Activated CD8-positive, alpha-beta memory T cell treated with anti-CD3 and anti-CD28 coated beads for 48 hours (primary cell): ENCODE measurements at regions not wholly inside any gene's neighbourhood (a gene's known extent, or its start where the extent isn't known, plus 50 kb on each side); places are given as distances from the start of the nearest gene placed in this dataset.
"Not testable (repeated sequence)": the region's sequence is repeated elsewhere in the genome, so short reads cannot be mapped to it uniquely, and the experiment has no call there.

Source experiments
- DNase-seq, 3 experiments: peaks; one replicate each; pipeline ENCODE4 v3.0.0-alpha.2; 2020; ENCODE audit warnings: low read depth in 2 of 3, low spot score in 2 of 3

GRCh38 chr9:31445357-31445756 is 939.1 kb upstream of the ACO1 start:
- DNase-seq = no peak

GRCh38 chr9:31445960-31446359 is 938.5 kb upstream of the ACO1 start:
- no peak for DNase-seq

DNA sequence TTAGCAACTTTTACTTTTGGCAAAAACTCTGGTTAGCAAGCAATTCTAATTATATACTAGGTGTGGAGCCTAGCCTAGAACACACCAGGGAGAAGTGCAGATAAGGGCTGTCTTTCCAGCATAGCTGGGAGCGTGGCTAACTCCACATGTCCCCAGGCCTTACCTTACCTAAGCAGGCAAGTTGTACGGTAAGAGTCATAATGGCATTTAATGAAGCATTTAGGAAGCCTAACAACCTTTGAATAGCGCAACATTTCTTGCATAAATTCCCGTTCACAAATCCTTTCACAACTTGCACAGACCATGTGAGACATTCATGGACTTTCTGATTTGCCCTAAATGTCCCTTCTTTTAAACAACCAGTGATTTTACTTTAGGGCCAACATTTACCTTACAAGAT is 917.4 kb upstream of the ACO1 start:
- DNase-seq = no peak

DNA sequence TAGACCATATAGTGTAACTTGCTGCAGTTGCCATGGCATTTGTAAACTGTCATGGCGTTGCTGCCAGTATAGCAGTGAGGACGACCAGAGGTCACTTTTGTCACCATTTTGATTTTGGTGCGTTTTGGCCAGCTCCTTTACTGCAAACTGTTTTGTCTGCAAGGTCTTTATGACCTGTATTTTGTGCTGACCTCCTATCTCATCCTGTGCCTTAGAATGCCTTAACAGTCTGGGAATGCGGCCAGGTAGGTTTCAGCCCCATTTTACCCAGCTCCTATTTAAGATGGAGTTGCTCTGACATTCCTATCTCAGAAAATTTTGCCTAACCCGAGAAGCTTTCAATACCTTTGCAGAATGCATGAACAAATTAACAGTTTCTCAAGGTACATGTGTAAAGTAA is 914.4 kb upstream of the ACO1 start:
- DNase-seq = no peak

DNA sequence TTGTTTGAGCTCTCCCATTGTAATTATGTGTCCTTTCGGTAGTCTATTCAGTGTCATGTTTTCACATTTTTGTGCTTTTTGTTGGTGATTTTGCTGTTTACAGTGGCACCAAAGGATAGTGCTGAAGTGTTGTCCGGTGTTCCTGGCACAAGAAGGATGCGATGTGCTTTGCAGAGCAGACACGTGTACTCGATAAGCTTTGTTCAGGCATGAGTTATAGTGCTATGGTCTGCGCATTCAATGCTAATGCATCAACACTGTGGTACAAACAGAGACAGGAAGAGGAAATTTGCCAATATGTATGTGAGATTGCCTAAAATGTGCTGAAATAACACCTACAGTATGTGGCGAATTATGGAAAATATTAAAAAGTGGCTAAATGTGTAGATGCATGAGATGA is 913.4 kb upstream of the ACO1 start:
- no peak for DNase-seq

DNA sequence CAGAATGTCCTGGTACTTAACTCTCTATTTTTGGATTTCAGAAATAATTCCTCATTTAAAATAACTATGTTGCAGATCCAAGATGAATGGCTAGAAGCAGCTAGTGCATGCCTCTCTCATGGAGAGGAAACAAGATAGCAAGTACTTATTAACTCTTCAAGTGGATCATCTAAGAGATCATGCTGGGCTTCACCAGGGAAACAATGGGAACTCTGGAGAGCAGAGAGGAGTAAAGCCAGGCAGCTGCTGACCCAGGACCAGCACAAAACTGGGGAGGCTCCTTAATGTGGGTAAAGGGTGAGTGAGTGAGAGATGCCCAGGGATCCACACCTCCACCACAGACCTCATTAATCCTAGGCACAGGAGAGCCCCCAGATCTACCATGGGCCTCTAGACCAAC is 897.8 kb upstream of the ACO1 start:
- DNase-seq = no peak

- no peak for DNase-seq
Measured at GRCh38 chr9:31490551-31491106, 893.8 kb upstream of the ACO1 start.

- no peak for DNase-seq
Measured at GRCh38 chr9:31492229-31492628, 892.2 kb upstream of the ACO1 start.

DNA sequence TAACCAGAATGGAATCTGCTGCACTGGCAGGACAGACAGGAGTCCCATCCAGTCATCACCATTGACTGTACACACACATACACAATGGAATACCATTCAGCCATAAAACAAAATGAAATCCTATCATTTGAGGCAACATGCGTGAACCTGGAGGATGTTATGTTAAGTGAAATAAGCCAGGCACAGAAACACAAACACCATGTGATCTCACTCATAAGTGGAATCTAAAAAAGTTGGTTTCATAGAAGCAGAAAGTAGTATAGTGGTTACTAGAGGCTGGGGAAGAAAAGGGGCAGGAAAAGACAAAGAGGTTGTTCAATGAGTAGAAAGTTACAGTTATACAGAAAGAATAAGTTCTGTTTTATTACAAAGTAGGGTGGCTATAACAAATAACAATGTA is 884.0 kb upstream of the ACO1 start:
- no peak for DNase-seq

- DNase-seq = peak in 1 of 3 experiments; percentile 8
Measured at GRCh38 chr9:31519011-31519410, 865.4 kb upstream of the ACO1 start.

- no peak for DNase-seq
Measured at GRCh38 chr9:31519424-31519823, 865.0 kb upstream of the ACO1 start.

DNA sequence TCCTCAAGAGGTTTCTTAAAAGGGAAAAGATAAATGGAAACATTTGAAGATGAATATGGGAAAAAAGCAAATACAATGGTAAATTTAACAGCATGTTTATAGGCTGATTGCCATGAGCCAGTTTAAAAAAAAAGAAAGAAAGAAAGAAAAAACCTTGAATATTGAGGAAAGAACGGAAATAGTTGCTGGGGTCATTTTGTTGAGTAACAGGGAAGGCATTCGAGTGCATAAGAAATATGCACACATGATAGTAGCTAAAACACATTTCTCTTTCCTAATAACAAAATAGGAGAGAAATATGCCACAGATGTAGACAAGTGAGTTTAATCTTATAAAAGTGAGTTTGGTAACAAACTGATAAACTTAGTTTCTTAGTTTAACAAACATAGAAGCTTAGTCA is 864.6 kb upstream of the ACO1 start:
- no peak for DNase-seq

GRCh38 chr9:31520301-31521085 is 864.0 kb upstream of the ACO1 start:
- DNase-seq = no peak

- DNase-seq = no peak
Measured at GRCh38 chr9:31535651-31536050, 848.8 kb upstream of the ACO1 start.

GRCh38 chr9:31536471-31536870 is 848.0 kb upstream of the ACO1 start:
- DNase-seq = no peak

DNA sequence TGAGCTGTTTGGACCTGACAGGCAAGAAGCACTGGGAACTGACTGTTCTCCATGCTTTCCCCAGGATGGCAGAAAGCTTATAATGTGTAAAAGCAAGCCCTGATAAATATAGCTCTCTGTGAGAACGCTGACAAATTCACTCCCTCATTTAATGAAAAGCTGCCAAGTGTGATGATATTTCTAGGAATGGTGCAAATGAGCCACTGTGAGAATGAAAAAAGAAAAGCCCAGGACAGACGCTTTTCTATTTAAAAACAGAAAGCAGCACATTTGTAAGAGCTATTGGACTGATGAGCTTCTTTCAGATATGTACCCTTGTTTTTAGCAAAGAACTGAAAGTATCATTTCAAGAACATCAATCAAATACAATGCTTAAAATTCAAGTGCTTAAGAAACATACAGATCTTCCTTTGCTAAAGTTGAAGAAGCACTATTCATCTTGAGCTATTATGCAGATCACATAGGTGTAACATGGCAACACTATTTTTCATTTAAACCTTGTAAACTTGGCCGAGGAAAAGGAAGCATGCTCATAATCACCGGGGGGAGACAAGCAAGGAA is 842.6 kb upstream of the ACO1 start:
- no peak for DNase-seq

DNA sequence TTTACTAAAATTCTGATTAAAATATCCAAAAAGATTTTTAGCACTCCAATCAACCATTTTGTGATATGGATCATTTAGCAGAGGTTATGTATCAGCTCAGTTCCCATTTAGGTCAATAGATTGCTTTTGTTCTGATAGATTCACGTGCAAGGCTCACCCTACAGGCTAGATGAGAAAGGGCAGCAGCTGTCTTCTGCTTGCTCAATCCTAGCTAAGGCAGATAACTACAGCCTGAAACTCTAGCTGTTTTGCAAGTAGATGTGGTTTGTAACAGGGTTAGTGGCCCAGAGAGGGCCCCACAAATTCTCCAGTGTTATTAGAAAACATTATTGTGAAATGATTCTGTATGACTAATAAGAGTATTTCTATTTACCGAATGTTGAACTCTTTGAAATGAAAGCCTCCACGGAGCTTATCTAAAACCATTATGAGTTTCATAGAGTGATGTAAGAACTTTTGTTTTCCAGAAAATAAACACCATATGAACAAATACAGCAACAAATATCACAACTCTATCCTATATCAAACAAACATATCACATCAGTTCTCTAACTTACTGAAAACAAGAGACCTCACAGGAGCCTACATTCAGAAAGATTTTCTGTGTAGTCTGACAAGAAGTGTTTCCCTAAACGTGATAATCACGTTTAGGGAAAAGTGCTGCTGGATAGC is 841.9 kb upstream of the ACO1 start:
- DNase-seq = no peak

- DNase-seq = no peak
Measured at GRCh38 chr9:31554941-31555340, 829.5 kb upstream of the ACO1 start.

GRCh38 chr9:31556667-31557463 is 827.6 kb upstream of the ACO1 start:
- no peak for DNase-seq

- DNase-seq = not testable (repeated sequence)
Measured at GRCh38 chr9:31572190-31572589, 812.3 kb upstream of the ACO1 start.

DNA sequence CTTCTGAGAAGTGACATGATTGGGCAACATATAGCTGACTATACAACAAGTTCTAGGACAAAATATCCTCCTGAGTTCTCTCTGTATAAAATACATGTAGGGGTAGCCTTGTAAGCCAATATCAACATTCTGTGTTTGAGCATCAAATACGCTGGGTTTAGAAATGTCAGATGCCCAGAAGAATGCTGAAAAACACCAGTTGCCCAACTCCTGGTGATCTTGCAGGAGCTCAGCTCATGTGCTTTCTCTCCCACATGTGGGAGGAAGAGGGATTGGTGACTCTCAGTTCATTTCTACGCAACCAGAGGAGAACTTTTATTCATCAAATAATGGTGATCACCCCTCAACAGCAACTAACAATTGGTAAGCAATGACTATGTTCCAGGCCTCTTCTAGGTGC is 810.9 kb upstream of the ACO1 start:
- no peak for DNase-seq
